Tibial artery (tissue), 4 donors: ENCODE measurements at regions not wholly inside any gene's neighbourhood (a gene's known extent, or its start where the extent isn't known, plus 50 kb on each side); places are given as distances from the start of the nearest gene placed in this dataset.
"Not testable (repeated sequence)": the region's sequence is repeated elsewhere in the genome, so short reads cannot be mapped to it uniquely, and the experiment has no call there.

Experiments
- DNase-seq, 2 donors: peaks; one replicate each; pipeline ENCODE4 v3.0.0-alpha.2; 2019
- H3K27ac ChIP-seq, 2 donors: fragments of 200-600 bp; sonication (generic) in 1 of 2; 1 replicate in 1 of 2; 2 replicates in 1 of 2; pipeline ENCODE4 v1.5.1; 2018 to 2019; ENCODE audit warnings: mild to moderate bottlenecking in 1 of 2
- H3K27me3 ChIP-seq, 2 donors: fragments of 200-600 bp; sonication (generic) in 1 of 2; one replicate each; pipeline versions ENCODE4 v1.5.1 to v1.6.0; 2016 to 2019
- H3K36me3 ChIP-seq, 3 donors: fragments of 200-600 bp; sonication (generic) in 2 of 3; one replicate each; pipeline ENCODE4 v1.5.1; 2016 to 2019; ENCODE audit warnings: mild to moderate bottlenecking in 2 of 3
- H3K4me1 ChIP-seq, 4 donors: fragments of 200-600 bp; sonication (generic) in 2 of 4; 1 replicate in 3 of 4; 2 replicates in 1 of 4; pipeline ENCODE4 v1.5.1; 2016 to 2019
- H3K4me3 ChIP-seq, 2 donors: fragments of 200-600 bp; sonication (generic) in 1 of 2; 1 replicate in 1 of 2; 2 replicates in 1 of 2; pipeline ENCODE4 v1.5.1; 2018 to 2019; ENCODE audit warnings: mild to moderate bottlenecking in 2 of 2
- H3K9me3 ChIP-seq, 3 donors: fragments of 200-600 bp; sonication (generic) in 1 of 3; one replicate each; pipeline ENCODE4 v1.5.1; 2016 to 2019
- CTCF ChIP-seq, 2 experiments: fragments of 200-600 bp in 1 of 2; fragments of 450-650 bp in 1 of 2; IDR thresholded peaks; one replicate each; pipeline ENCODE4 v1.5.1; 2017 to 2019; ENCODE audit warnings: antibody characterized with exemption in 2 of 2, mild to moderate bottlenecking in 1 of 2, moderate library complexity in 1 of 2
- intact Hi-C: fragments of 100-400 bp; cut with DNase I; formaldehyde crosslinking; loops from one replicate; pipeline ENCODE4 v1.15.0; 2023; ENCODE audit warnings: low total_unique reads

- Histone ChIP-seq H3K36me3 (no peaks in the 10 kb centered on the region), H3K4me3 (no peak overlapping the region), H3K9me3 (no peaks in the 10 kb centered on the region), H3K4me1 (peaks cover 0 to 11% (median 0%) of the 10 kb centered on the region in 4 donors), H3K27me3 (no peaks in the 10 kb centered on the region), H3K27ac (no peak overlapping the region)
- TF ChIP-seq CTCF (IDR thresholded peaks at IDR 0.05) = no peak
- intact Hi-C loops = no loop called here
- no peak for DNase-seq
Measured at GRCh38 chr20:55937283-55937682, 68.0 kb downstream of the CBLN4 start.

GRCh38 chr20:55936209-55936595 is 69.1 kb downstream of the CBLN4 start:
- no peak overlapping the region for H3K27ac ChIP-seq
- no peak for DNase-seq
- intact Hi-C loops = no loop called here
- H3K4me1 ChIP-seq = peaks cover 0 to 11% (median 0%) of the 10 kb centered on the region in 4 donors
- H3K27me3 ChIP-seq = no peaks in the 10 kb centered on the region
- H3K36me3 ChIP-seq = no peaks in the 10 kb centered on the region
- H3K4me3 ChIP-seq = no peak overlapping the region
- no peak for TF ChIP-seq CTCF (IDR thresholded peaks at IDR 0.05)
- no peaks in the 10 kb centered on the region for H3K9me3 ChIP-seq

- no peak overlapping the region for H3K27ac ChIP-seq
- DNase-seq = peak in 1 of 2 donors; percentile 33
- H3K9me3 ChIP-seq = no peaks in the 10 kb centered on the region
- no peaks in the 10 kb centered on the region for H3K36me3 ChIP-seq
- no peak for TF ChIP-seq CTCF (IDR thresholded peaks at IDR 0.05)
- peaks cover 0 to 11% (median 0%) of the 10 kb centered on the region in 4 donors for H3K4me1 ChIP-seq
- intact Hi-C loops = no loop called here
- no peak overlapping the region for H3K4me3 ChIP-seq
- no peaks in the 10 kb centered on the region for H3K27me3 ChIP-seq
Measured at GRCh38 chr20:55935448-55936208, 69.7 kb downstream of the CBLN4 start.

- H3K9me3 ChIP-seq = no peaks in the 10 kb centered on the region
- no peak overlapping the region for H3K27ac ChIP-seq
- intact Hi-C loops = no loop called here
- no peak for DNase-seq
- H3K4me1 ChIP-seq = peaks cover 0 to 11% (median 0%) of the 10 kb centered on the region in 4 donors
- no peak overlapping the region for H3K4me3 ChIP-seq
- H3K36me3 ChIP-seq = no peaks in the 10 kb centered on the region
- TF ChIP-seq CTCF (IDR thresholded peaks at IDR 0.05) = no peak
- no peaks in the 10 kb centered on the region for H3K27me3 ChIP-seq
Measured at GRCh38 chr20:55934146-55934545, 71.2 kb downstream of the CBLN4 start.

GRCh38 chr20:55930876-55931275 is 74.4 kb downstream of the CBLN4 start:
- DNase-seq, H3K27me3 ChIP-seq, H3K4me3 ChIP-seq, H3K4me1 ChIP-seq, H3K27ac ChIP-seq, H3K9me3 ChIP-seq, intact Hi-C loops, H3K36me3 ChIP-seq: not testable (repeated sequence)

- no peak overlapping the region for H3K27ac ChIP-seq
- no peak overlapping the region for H3K4me3 ChIP-seq
- TF ChIP-seq CTCF (IDR thresholded peaks at IDR 0.05) = no peak
- no peaks in the 10 kb centered on the region for H3K4me1 ChIP-seq
- H3K27me3 ChIP-seq = no peaks in the 10 kb centered on the region
- H3K36me3 ChIP-seq = no peaks in the 10 kb centered on the region
- intact Hi-C loops = no loop called here
- no peak for DNase-seq
- H3K9me3 ChIP-seq = peaks cover 0 to 9% (median 0%) of the 10 kb centered on the region in 3 donors
Measured at GRCh38 chr20:55928266-55928665, 77.1 kb downstream of the CBLN4 start.
